ENCODE measurements at regions not wholly inside any gene's neighbourhood (a gene's known extent, or its start where the extent isn't known, plus 50 kb on each side); places are given as distances from the start of the nearest gene placed in this dataset.

- DNase-seq, result no peak
- in situ Hi-C loops (cut with HindIII; ENCODE audit: low pct_ligation_motif_present, low sequenced_read_pairs), result no loop called here
- H3K4me3 ChIP-seq (ENCODE audit: low read depth, low read length), result no peak overlapping the region
- H3K27me3 ChIP-seq (replicated peaks), result no peaks in the 10 kb centered on the region
- H3K36me3 ChIP-seq (replicated peaks), result no peaks in the 10 kb centered on the region
- TF ChIP-seq CTCF (IDR thresholded peaks at IDR 0.05; ENCODE audit: low read depth, low read length, missing control alignments), result no peak
- no peak overlapping the region for H3K27ac ChIP-seq
These were observed 377.9 kb downstream of the DNAJB9 start for GRCh38 chr7:108947526-108947925.

GRCh38 chr7:108972004-108972403 is 402.3 kb downstream of the DNAJB9 start:
- Histone ChIP-seq H3K27ac (no peak overlapping the region), H3K36me3 (replicated peaks) (no peaks in the 10 kb centered on the region), H3K27me3 (replicated peaks) (no peaks in the 10 kb centered on the region), H3K4me3 (ENCODE audit: low read depth, low read length) (no peak overlapping the region)
- TF ChIP-seq CTCF (IDR thresholded peaks at IDR 0.05; ENCODE audit: low read depth, low read length, missing control alignments), result no peak
- in situ Hi-C loops (cut with HindIII; ENCODE audit: low pct_ligation_motif_present, low sequenced_read_pairs), result no loop called here
- no peak for DNase-seq

- TF ChIP-seq CTCF (IDR thresholded peaks at IDR 0.05; ENCODE audit: low read depth, low read length, missing control alignments), result no peak
- H3K36me3 ChIP-seq (replicated peaks), result no peaks in the 10 kb centered on the region
- H3K4me3 ChIP-seq (ENCODE audit: low read depth, low read length), result no peak overlapping the region
- no peaks in the 10 kb centered on the region for H3K27me3 ChIP-seq (replicated peaks)
- H3K27ac ChIP-seq, result no peak overlapping the region
- in situ Hi-C loops (cut with HindIII; ENCODE audit: low pct_ligation_motif_present, low sequenced_read_pairs), result no loop called here
- DNase-seq, result no peak
These were observed 403.4 kb downstream of the DNAJB9 start for GRCh38 chr7:108973075-108973474.

GRCh38 chr7:108974641-108975040 is 405.0 kb downstream of the DNAJB9 start:
- H3K36me3 ChIP-seq (replicated peaks), result no peaks in the 10 kb centered on the region
- in situ Hi-C loops (cut with HindIII; ENCODE audit: low pct_ligation_motif_present, low sequenced_read_pairs), result no loop called here
- no peaks in the 10 kb centered on the region for H3K27me3 ChIP-seq (replicated peaks)
- H3K27ac ChIP-seq, result no peak overlapping the region
- DNase-seq, result no peak
- no peak for TF ChIP-seq CTCF (IDR thresholded peaks at IDR 0.05; ENCODE audit: low read depth, low read length, missing control alignments)
- H3K4me3 ChIP-seq (ENCODE audit: low read depth, low read length), result no peak overlapping the region

- H3K4me3 ChIP-seq (ENCODE audit: low read depth, low read length), result no peak overlapping the region
- no peak for TF ChIP-seq CTCF (IDR thresholded peaks at IDR 0.05; ENCODE audit: low read depth, low read length, missing control alignments)
- no peaks in the 10 kb centered on the region for H3K27me3 ChIP-seq (replicated peaks)
- H3K27ac ChIP-seq, result no peak overlapping the region
- in situ Hi-C loops (cut with HindIII; ENCODE audit: low pct_ligation_motif_present, low sequenced_read_pairs), result no loop called here
- H3K36me3 ChIP-seq (replicated peaks), result no peaks in the 10 kb centered on the region
- no peak for DNase-seq
These were observed 415.4 kb downstream of the DNAJB9 start for GRCh38 chr7:108985037-108985436.

GRCh38 chr7:108989319-108989718 is 419.6 kb downstream of the DNAJB9 start:
- H3K27me3 ChIP-seq (replicated peaks), result no peaks in the 10 kb centered on the region
- no peak overlapping the region for H3K4me3 ChIP-seq (ENCODE audit: low read depth, low read length)
- H3K27ac ChIP-seq, result no peak overlapping the region
- H3K36me3 ChIP-seq (replicated peaks), result no peaks in the 10 kb centered on the region
- DNase-seq, result no peak
- no peak for TF ChIP-seq CTCF (IDR thresholded peaks at IDR 0.05; ENCODE audit: low read depth, low read length, missing control alignments)
- in situ Hi-C loops (cut with HindIII; ENCODE audit: low pct_ligation_motif_present, low sequenced_read_pairs), result no loop called here
